Sigmoid colon (tissue), 4 donors: ENCODE measurements at regions not wholly inside any gene's neighbourhood (a gene's known extent, or its start where the extent isn't known, plus 50 kb on each side); places are given as distances from the start of the nearest gene placed in this dataset.

ENCODE experiments used
- CTCF ChIP-seq, 4 experiments: fragments of 450-650 bp in 3 of 4; fragments of 200-600 bp in 1 of 4; IDR thresholded peaks; one replicate each; pipeline ENCODE4 v1.5.1; 2016 to 2019; ENCODE audit warnings: antibody characterized with exemption in 4 of 4, mild to moderate bottlenecking in 3 of 4, moderate library complexity in 2 of 4
- EP300 ChIP-seq, 4 donors: sonication (generic); formaldehyde crosslinking; IDR thresholded peaks; one replicate each; pipeline ENCODE4 v1.6.1; 2017; ENCODE audit warnings: antibody characterized with exemption in 4 of 4
- POLR2A ChIP-seq, 2 donors: fragments of 450-650 bp; IDR thresholded peaks; one replicate each; pipeline ENCODE4 v1.6.1; 2016; ENCODE audit warnings: antibody characterized with exemption in 2 of 2, mild to moderate bottlenecking in 2 of 2, moderate library complexity in 2 of 2
- POLR2AphosphoS5 ChIP-seq, 4 donors: sonication (generic); formaldehyde crosslinking; IDR thresholded peaks; one replicate each; pipeline ENCODE4 v1.6.1; 2017; ENCODE audit warnings: antibody characterized with exemption in 4 of 4

DNA sequence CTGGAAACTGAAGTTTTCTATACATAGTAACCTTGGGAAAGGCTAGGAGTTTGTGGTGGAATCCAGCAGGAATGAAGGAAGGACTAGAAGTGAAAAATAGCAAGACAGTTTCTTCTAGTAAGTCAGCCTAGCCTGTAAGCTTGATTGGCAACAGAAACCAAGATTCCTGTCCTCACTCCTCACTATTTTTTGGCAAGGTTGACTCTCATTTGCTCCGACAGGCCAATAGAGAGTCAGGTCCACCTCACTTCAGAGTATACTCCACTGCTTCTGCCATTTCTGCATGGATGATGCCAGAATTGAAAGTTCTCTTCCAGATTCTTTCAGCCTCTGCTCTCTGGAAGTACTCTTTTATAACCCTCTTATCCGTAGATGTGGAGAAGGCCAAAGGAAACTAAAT lies 352.4 kb downstream of the ZNF516 start:
- no peak for TF ChIP-seq CTCF (IDR thresholded peaks at IDR 0.05)
- TF ChIP-seq POLR2AphosphoS5 (IDR thresholded peaks at IDR 0.05): no peak
- TF ChIP-seq POLR2A (IDR thresholded peaks at IDR 0.05): no peak
- no peak for TF ChIP-seq EP300 (IDR thresholded peaks at IDR 0.05)
